Activated B cell treated with CpG ODN at 0.5 μM for 24 hours (primary cell): ENCODE measurements at regions not wholly inside any gene's neighbourhood (a gene's known extent, or its start where the extent isn't known, plus 50 kb on each side); places are given as distances from the start of the nearest gene placed in this dataset.

ENCODE experiments used
- ATAC-seq: fragments of 200-7000 bp; cut with Tn5 transposase; one replicate; pipeline ENCODE4 v1.10.0; 2021; ENCODE audit warnings: low read depth, mild to moderate bottlenecking, moderate library complexity
- CTCF ChIA-PET: fragments of 350-600 bp; sonication (Branson Sonifier 250); formaldehyde crosslinking; loops from one replicate; lab custom pipeline; 2021; ENCODE audit warnings: antibody characterized with exemption; lab: Charles Lee
- POLR2A ChIA-PET: fragments of 350-600 bp; sonication (Branson Sonifier 250); formaldehyde crosslinking; loops from one replicate; lab custom pipeline; 2021; ENCODE audit warnings: antibody characterized with exemption; lab: Charles Lee
- DNase-seq: peaks from one replicate; pipeline ENCODE4 v3.0.0; 2022
- H3K27ac Mint-ChIP-seq: one replicate; pipeline ENCODE4 v1.8.0; 2020; ENCODE audit warnings: mixed read lengths
- H3K27me3 Mint-ChIP-seq: one replicate; pipeline ENCODE4 v1.8.0; 2021; ENCODE audit warnings: mixed read lengths
- H3K36me3 Mint-ChIP-seq: one replicate; pipeline ENCODE4 v1.8.0; 2021; ENCODE audit warnings: low read depth, mixed read lengths
- H3K4me1 Mint-ChIP-seq: one replicate; pipeline ENCODE4 v1.8.0; 2021; ENCODE audit warnings: mixed read lengths
- H3K4me3 Mint-ChIP-seq: one replicate; pipeline ENCODE4 v1.8.0; 2020; ENCODE audit warnings: mild to moderate bottlenecking, mixed read lengths
- H3K9me3 Mint-ChIP-seq: one replicate; pipeline ENCODE4 v1.8.0; 2020; ENCODE audit warnings: mixed read lengths
- intact Hi-C: fragments of 100-400 bp; cut with micrococcal nuclease; formaldehyde crosslinking; loops from one replicate; pipeline ENCODE4 v1.15.1; 2024
- TF ChIP-seq, protein P1 (sequence below): fragments of 200-600 bp; IDR thresholded peaks from one replicate; pipeline ENCODE4 v1.8.0; 2022; ENCODE audit warnings: antibody characterized with exemption, mild to moderate bottlenecking

DNA sequence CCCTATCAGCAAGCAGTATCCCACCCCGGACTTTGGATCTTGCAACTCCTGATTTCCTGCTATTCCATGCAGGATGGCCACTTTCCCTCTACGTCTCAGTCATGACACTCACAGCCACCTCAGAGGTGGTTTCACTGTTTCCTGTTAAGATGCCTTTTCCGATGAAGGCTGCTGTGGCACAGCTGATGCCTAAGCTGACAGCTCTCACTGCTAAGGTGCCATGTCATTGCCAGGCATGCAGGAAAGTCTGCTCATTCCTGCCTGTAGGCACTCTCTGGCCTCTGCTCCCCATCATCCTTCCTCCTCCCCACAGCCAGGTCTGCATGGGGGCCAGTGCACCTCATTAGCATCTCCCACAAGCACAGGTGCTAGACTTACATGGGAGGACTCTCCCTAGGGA lies 173.0 kb downstream of the CBLN1 start:
- Mint-ChIP-seq H3K4me3 (no peak overlapping the region), H3K27me3 (peaks cover 3% of the 10 kb centered on the region), H3K9me3 (peaks cover 5% of the 10 kb centered on the region), H3K27ac (no peak overlapping the region), H3K36me3 (no peaks in the 10 kb centered on the region), H3K4me1 (no peaks in the 10 kb centered on the region)
- TF ChIP-seq, protein P1, sequence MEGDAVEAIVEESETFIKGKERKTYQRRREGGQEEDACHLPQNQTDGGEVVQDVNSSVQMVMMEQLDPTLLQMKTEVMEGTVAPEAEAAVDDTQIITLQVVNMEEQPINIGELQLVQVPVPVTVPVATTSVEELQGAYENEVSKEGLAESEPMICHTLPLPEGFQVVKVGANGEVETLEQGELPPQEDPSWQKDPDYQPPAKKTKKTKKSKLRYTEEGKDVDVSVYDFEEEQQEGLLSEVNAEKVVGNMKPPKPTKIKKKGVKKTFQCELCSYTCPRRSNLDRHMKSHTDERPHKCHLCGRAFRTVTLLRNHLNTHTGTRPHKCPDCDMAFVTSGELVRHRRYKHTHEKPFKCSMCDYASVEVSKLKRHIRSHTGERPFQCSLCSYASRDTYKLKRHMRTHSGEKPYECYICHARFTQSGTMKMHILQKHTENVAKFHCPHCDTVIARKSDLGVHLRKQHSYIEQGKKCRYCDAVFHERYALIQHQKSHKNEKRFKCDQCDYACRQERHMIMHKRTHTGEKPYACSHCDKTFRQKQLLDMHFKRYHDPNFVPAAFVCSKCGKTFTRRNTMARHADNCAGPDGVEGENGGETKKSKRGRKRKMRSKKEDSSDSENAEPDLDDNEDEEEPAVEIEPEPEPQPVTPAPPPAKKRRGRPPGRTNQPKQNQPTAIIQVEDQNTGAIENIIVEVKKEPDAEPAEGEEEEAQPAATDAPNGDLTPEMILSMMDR, result no peak
- no peak for DNase-seq
- ChIA-PET POLR2A (no interaction called here), CTCF (no interaction called here)
- intact Hi-C loops, result no loop called here
- ATAC-seq, result no peak

DNA sequence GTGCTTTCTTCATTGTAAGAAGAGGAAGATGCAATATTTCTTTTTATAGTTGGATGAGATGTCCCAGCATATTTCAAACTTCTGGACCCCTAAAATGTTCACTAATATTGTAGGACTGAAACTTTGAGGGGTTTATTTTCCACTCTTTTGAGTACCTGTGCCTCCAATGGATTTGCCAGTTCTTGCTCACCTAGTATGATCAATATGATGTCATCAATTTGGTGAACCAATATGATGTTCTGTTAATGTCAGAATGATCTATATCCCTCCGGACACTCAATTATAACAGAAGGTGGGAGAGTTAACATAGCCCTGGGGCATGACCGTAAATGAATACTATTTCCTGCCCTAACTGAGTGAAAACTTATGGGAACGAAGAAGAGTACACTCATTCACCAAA lies 178.3 kb downstream of the CBLN1 start:
- H3K9me3 Mint-ChIP-seq, result peaks cover 6% of the 10 kb centered on the region
- H3K36me3 Mint-ChIP-seq, result no peaks in the 10 kb centered on the region
- no peaks in the 10 kb centered on the region for H3K27me3 Mint-ChIP-seq
- H3K27ac Mint-ChIP-seq, result no peak overlapping the region
- ATAC-seq (no peak), DNase-seq (no peak)
- POLR2A ChIA-PET, result no interaction called here
- TF ChIP-seq, protein P1, result no peak
- intact Hi-C loops, result no loop called here
- H3K4me3 Mint-ChIP-seq, result no peak overlapping the region
- H3K4me1 Mint-ChIP-seq, result no peaks in the 10 kb centered on the region
- CTCF ChIA-PET, result no interaction called here

DNA sequence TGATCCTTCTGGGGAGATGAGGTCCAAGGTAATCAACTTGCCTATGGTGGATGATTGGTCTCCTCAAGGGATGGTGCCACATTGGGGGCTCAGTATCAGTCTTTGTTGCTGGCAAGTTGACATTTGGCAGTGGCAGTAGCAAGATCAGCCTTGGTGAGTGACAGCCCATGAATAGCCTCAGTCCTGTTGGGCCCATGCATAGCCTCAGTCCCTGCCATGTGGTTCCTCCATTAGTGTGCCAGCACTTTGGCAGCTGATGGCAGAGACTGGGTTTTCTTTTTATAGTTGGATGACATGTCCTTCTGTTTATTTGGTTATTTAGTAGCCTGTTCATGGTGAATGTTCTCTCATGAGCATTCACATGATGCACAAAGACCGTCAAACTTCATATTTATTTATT lies 179.6 kb downstream of the CBLN1 start:
- intact Hi-C loops, result no loop called here
- Mint-ChIP-seq H3K4me3 (no peak overlapping the region), H3K27me3 (no peaks in the 10 kb centered on the region), H3K27ac (no peak overlapping the region), H3K9me3 (peaks cover 7% of the 10 kb centered on the region), H3K4me1 (no peaks in the 10 kb centered on the region), H3K36me3 (no peaks in the 10 kb centered on the region)
- ChIA-PET CTCF (no interaction called here), POLR2A (no interaction called here)
- DNase-seq (no peak), ATAC-seq (no peak)
- TF ChIP-seq, protein P1, result no peak

DNA sequence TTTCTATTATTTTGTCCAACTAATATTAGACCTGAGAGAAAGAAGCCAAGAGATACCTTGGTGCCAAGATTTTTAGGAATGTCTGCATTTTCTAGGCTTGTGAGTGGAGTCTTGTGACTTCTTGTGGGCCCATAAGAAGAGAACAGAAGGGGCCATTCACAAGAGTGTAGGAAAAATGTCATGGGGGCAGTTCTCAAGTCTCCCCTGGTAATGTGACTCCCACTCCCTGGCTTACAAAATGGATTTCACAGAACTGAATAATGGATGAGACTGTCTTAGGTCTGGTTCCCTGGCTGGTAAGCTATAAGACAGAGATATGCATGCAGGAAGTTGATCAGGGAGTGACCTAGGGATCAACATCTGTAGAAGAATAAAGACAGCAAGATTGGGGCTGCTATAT lies 181.3 kb downstream of the CBLN1 start:
- ATAC-seq, result no peak
- intact Hi-C loops, result no loop called here
- ChIA-PET CTCF (no interaction called here), POLR2A (no interaction called here)
- Mint-ChIP-seq H3K27me3 (no peaks in the 10 kb centered on the region), H3K36me3 (no peaks in the 10 kb centered on the region), H3K9me3 (peaks cover 7% of the 10 kb centered on the region), H3K27ac (no peak overlapping the region), H3K4me1 (no peaks in the 10 kb centered on the region), H3K4me3 (no peak overlapping the region)
- TF ChIP-seq, protein P1, result no peak
- no peak for DNase-seq

DNA sequence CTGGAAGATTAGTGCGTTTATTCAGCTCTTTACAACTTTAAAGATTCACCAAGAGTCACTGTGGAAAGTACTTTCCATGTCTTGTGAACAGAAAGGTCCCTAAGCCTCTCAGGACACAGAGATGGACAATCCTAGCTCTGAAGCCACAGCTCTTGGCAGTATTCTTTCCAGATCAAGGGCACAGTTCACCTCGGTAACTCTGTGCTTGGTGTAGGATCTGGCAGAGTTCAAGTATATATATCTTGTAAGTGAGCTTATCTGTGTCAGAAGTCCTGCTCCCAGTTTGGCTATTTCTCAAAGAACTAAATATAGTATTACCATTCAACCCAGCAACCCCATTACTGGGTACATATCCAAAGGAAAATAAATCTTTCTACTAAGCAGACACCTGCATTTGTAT lies 183.7 kb downstream of the CBLN1 start:
- H3K27me3 Mint-ChIP-seq, result no peaks in the 10 kb centered on the region
- H3K4me1 Mint-ChIP-seq, result no peaks in the 10 kb centered on the region
- peaks cover 2% of the 10 kb centered on the region for H3K9me3 Mint-ChIP-seq
- no peak overlapping the region for H3K4me3 Mint-ChIP-seq
- ChIA-PET POLR2A (no interaction called here), CTCF (no interaction called here)
- DNase-seq (no peak), ATAC-seq (no peak)
- TF ChIP-seq, protein P1, result no peak
- no peak overlapping the region for H3K27ac Mint-ChIP-seq
- intact Hi-C loops, result no loop called here
- no peaks in the 10 kb centered on the region for H3K36me3 Mint-ChIP-seq
